NCI-H2081 treated with DMSO at 0.1 percent for 48 hours (cell line): ENCODE measurements at regions not wholly inside any gene's neighbourhood (a gene's known extent, or its start where the extent isn't known, plus 50 kb on each side); places are given as distances from the start of the nearest gene placed in this dataset.

Experiments
- DNase-seq: peaks from one replicate; lab custom pipeline; 2025; lab: John Stamatoyannopoulos, UW

DNA sequence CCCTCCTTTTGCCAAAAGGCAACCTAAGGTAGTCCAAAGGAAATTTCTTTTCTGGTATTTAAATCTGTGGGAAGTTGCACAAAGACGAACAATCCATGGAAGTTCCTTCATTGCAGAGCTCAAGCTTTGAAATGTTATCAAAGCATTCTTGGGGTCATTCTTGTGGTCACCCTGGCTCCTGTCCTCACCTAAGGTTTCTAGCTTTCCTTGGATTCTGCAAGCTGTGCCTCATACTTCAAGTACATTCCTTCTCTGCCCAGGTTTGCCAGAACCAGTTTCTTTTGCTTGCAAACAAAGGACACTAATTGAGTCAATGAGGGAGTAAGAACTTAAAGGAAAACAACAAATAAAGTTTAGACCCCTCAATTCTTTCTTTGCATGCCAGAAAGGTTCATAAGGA is 329.8 kb upstream of the PDZRN3 start:
- DNase-seq: no peak

DNA sequence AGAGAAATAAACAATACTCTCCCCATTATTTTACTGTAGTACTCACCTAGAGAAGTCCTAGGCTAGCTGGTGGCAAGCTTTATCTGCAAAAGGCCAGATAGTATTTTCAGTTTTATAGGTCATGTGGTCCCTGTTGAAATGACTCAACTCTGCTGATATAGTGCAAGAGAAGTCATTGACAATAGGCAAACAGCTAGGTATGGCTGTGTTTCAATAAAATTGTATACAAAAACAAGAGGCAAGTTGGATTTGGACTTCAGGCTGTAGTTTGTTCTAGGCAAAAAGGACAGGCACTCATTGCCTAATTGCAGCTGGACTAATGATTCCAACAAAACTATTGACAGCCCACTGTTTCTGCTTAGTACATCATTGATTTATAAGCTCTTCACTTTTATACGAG is 328.0 kb upstream of the PDZRN3 start:
- no peak for DNase-seq

DNA sequence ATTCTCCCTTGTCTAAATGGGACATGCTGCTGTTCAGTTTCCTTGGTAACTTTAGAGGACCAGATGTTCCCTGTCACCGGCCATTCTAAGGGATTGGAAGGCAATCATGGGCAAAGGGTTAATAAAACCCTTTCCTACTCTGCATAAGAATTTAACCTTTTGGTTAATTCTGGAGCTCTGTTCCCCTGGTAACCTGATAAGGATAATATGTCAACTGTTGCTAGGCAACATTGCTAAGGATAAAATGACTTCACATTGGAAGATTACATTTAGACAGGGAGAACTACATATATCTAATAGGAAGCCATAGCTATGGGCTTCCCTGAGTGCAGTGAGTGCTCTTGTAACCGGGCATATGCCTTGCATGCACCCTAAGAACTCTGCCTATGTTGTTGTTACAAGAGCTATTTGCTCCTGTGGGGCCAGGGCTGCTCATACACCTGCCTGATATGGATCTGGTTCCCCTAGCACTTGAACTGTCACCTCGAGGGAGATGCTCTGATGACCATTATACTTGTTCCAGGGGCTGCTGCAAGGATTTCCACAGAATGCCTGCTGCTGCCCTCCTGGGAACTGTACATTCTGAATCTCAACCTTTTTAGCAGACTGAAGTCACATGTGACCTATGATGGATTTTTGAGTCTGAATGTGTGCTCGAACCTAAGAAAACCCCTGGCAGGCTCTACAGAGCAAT is 326.3 kb upstream of the PDZRN3 start:
- DNase-seq: no peak

DNA sequence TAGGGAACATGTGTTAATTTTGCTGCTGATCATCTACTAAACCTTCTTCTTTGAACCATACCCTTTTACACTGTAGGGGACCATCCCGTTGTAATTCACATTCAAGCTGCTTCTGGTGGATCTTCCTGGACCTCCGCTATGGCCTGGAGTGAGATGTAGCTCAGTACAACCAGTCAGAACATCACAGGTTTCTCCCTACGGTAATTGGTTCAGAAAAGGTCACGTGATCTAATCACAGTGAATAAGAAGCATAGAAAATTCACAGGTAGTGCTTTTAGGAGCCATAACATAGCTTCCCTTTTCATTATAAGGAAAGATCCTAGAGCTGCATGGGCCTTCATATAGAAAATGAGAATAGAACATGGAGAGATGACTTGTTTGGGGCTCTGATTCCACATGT is 320.8 kb upstream of the PDZRN3 start:
- DNase-seq: no peak

- DNase-seq: no peak
Observed at GRCh38 chr3:73939985-73940384, 315.2 kb upstream of the PDZRN3 start.

- no peak for DNase-seq
Observed at GRCh38 chr3:73933585-73933984, 308.8 kb upstream of the PDZRN3 start.

DNA sequence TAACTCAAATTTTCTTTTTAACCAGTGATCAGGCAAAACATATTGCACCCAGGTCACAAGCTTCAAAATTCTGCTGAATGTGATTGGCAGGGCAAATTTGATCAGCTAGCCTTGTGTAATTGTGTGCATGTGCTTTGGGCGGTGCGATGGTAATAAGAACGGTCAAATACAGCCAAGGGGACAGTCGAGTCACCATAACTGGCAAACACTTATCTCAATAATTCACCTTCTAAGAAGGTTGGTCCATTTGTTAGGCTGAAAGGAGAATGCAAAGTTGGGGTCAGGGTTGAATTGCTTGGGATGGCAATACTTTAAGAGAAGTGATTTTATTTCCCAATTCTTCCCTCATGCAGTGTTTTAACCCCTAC is 302.4 kb upstream of the PDZRN3 start:
- DNase-seq: no peak

GRCh38 chr3:73926360-73927202 is 301.8 kb upstream of the PDZRN3 start:
- DNase-seq: no peak

DNA sequence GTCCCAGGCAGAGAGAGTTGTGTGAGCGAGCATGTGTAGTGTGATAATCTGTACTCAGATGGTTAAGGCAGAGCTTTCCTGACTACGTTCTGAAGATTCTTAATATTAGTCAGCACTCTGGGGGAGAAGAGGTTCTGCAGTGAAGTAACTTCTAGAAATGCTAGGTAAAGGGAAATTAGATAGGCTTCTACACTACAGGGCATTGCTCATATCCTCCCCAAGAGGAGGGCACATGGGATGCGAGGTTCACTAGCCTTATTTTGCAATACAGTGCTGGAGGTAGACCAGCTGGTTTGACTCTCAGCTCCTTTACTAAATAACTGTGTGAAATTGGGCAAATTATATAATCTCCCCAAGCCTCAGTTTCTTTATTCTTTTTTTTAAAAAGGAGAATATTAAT is 300.3 kb upstream of the PDZRN3 start:
- DNase-seq: no peak

- DNase-seq: no peak
Observed at GRCh38 chr3:73924048-73924447, 299.3 kb upstream of the PDZRN3 start.

DNA sequence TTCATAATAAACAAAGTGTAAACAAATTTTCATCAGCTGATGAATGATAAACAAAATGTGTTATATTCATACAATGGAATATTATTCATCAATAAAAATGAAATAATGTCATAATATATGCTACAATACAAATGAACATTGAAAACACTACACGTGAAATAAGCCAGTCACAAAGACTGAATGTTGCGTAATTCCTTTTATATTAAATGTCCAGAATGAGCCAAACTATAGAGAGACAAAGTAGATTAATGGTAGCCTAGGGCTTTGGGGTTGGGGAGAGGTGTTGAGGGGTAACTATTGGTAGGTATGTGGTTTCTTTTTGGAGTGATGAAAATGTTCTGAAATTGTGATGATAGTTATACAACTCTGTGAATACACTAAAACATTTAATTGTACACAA is 292.9 kb upstream of the PDZRN3 start:
- no peak for DNase-seq

GRCh38 chr3:73915886-73916285 is 291.1 kb upstream of the PDZRN3 start:
- no peak for DNase-seq

- DNase-seq: no peak
Observed at GRCh38 chr3:73908218-73908617, 283.5 kb upstream of the PDZRN3 start.

GRCh38 chr3:73901686-73902085 is 276.9 kb upstream of the PDZRN3 start:
- no peak for DNase-seq

GRCh38 chr3:73894474-73895213 is 269.9 kb upstream of the PDZRN3 start:
- no peak for DNase-seq

- no peak for DNase-seq
Observed at GRCh38 chr3:73893089-73893488, 268.3 kb upstream of the PDZRN3 start.

- no peak for DNase-seq
Observed at GRCh38 chr3:73885862-73886261, 261.1 kb upstream of the PDZRN3 start.

DNA sequence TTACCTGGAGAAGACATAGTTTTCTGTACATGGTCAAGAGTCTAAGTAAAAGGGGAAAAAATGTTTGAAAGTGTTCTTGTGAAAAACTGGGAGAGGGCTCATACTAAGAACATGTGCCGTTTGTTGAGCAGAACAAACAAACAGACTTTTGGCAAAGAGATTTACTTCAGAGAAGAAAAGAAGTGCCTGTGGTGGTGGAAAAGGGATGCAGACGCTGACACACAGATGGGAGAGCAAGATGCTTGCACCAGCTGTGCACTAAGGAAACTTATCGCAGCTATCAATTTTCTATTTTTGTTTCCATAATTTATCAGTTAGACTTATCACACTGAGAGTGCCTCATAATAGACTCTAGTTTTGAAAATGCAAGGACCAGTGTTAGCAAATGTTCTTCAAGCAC is 259.6 kb upstream of the PDZRN3 start:
- DNase-seq: no peak

- DNase-seq: no peak
Observed at GRCh38 chr3:73883497-73883896, 258.8 kb upstream of the PDZRN3 start.

GRCh38 chr3:73874606-73875369 is 250.0 kb upstream of the PDZRN3 start:
- no peak for DNase-seq

- DNase-seq: no peak
Observed at GRCh38 chr3:73874161-73874560, 249.4 kb upstream of the PDZRN3 start.

- DNase-seq: peak; percentile 5
Observed at GRCh38 chr3:73868688-73869315, 244.1 kb upstream of the PDZRN3 start.
